Stromal cell of bone marrow (primary cell): ENCODE measurements at regions not wholly inside any gene's neighbourhood (a gene's known extent, or its start where the extent isn't known, plus 50 kb on each side); places are given as distances from the start of the nearest gene placed in this dataset.
"Not testable (repeated sequence)": the region's sequence is repeated elsewhere in the genome, so short reads cannot be mapped to it uniquely, and the experiment has no call there.

ENCODE experiments used
- DNase-seq: peaks from one replicate; pipeline ENCODE4 v3.0.0-alpha.2; 2012; ENCODE audit warnings: low read depth

DNA sequence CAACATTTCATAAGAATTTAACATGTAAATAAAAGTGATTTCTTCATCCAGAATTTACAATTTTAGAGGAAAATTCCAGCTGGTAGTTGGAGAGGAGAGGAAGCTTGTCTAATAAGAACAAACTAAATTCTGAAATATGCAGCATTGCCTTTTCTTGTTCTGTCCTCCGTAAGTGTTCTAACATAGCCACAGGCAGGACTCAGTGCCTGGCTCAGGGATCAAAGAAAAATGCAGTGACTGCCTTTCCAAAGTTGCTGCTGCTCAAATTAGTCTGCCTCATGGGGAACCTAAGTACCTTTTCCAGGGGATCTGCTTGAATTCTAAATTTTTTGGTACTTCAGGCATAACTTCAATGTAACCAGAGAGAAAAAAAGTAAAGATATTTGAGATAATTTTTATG lies 713.0 kb upstream of the CADM2 start:
- no peak for DNase-seq

DNA sequence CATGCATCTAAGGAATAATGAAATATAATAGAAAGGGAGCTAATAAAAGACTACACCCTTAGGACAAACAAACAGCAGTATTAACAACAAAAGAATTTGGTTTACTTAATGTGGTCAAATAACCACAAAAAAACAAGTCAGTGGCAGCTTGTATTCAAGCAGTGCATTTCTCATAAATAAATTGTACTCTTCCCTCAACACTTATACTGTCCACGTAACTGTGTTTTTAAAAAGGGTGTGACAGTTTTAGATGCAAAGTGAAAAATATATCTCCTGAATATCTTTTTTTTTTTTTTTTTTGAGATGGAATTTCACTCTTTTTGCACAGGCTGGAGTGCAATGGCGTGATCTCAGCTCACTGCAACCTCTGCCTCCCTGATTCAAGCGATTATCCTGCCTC lies 698.2 kb upstream of the CADM2 start:
- DNase-seq = no peak

DNA sequence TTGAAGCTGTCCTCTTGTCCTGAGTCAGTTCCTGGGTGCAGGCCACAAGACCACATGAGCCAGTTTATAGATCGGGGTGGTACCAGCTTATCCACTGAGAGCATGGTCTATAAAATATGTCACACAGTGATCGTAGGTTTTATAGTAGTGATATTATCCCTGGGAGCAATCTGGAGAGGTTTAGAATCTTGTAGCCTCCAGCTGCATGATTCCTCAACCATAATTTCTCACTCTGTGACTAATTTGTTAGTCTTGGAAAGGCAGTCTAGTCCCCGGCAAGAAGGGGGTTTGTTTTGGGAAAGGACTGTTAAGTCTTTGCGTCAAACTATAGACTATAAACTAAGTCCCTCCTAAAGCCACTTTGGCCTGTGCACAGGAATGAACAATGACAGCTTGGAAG lies 693.0 kb upstream of the CADM2 start:
- no peak for DNase-seq

DNA sequence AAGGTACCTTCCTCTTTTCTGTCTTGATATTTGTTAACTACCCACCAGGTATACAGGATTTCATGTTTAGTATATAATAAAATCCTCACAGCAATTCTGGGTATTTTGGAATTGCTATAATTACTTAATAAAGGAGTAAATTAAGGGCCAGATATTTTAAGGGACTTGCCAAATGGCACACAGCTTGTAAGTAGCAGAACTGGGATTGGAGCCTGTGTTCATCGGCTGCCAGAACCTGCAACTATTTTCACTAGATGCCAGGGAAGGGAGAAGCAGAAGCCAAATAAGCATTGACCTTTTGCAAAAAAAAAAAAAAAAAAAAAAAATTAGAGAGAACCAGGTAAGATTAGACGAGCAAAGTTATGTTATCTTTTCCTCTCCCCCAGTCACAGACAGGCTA lies 683.3 kb upstream of the CADM2 start:
- DNase-seq = no peak

DNA sequence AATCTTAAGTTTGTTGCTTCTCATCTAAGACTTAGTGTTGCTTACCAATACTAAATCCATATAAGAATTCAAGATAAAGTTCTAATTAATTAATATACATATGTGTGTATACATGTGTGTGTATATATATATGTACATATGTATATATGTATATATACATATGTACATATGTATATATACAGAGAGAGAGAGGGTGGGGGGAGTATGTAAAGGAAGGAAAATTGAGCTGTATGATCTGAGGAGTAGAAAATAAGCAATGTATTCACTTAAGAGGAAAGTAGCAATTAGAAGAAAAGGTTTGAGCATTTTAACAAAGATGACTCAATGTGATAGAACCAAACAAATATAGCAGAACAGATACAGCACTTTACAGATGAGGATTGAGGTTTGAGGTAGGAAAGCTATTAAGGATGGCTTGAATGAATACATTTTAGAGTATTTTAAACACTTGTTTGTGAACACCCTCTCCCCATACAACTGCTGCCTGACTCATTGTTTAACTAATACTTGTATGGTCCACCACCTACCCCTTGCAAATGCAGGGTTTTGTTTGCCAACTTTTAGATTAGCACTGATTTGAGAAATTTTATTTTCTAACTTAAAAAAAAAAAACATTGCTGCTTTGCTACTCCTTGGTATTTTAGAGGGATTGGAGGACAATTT lies 681.1 kb upstream of the CADM2 start:
- no peak for DNase-seq

DNA sequence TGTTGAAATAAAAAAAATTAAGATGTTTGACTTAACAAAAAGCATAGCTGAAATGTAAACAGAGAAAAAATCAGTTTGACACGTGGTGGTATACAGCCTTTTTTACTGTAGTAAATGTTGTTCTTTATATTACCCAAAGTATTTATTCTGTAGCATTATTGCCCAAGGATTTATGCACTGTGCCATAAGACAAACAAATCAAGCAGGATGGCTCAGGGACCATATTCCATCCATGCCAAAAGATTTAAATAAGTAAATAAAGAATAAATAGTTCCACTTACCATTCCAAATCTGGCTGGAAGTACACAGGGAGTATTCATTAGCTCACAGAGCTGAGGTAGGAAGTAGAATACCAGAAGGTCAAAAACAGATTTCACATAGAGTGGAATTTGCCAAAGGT lies 666.7 kb upstream of the CADM2 start:
- no peak for DNase-seq

DNA sequence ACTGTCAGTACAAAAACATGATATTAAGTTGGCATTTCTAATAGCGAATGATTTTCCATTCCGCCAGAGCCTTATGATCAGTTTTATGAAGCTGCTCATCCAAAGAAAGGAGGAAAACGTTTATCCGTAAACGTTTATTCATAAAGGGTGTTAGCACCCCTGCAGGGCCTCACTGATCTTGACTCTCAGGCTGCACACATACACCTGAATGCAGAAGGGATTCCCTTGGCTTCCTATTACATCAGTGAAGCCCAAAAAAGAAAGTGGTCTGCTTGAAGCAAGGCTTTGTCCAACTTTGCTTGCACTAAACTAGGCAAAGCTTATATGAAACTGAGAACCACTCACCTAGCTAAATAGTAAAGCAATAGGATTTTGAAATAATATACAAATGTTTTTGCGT lies 659.5 kb upstream of the CADM2 start:
- DNase-seq = no peak

DNA sequence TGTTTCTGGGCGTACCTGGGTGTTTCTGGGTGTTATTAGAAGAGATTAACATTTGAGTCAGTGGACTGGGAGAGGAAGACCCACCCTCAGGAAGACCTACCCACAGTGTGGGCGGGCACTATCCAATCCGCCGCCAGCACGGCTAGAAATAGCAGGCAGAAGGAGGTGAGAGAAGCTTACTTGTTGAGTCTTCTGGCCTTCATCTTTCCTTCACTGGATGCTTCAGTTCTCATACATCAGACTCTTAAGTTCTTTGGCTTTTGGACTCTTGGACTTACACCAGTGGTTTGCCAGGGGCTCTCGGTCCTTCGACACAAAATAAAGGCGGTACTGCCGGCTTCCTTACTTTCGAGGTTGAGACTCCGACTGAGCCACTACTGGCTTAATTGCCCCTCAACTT lies 654.6 kb upstream of the CADM2 start:
- DNase-seq = no peak

DNA sequence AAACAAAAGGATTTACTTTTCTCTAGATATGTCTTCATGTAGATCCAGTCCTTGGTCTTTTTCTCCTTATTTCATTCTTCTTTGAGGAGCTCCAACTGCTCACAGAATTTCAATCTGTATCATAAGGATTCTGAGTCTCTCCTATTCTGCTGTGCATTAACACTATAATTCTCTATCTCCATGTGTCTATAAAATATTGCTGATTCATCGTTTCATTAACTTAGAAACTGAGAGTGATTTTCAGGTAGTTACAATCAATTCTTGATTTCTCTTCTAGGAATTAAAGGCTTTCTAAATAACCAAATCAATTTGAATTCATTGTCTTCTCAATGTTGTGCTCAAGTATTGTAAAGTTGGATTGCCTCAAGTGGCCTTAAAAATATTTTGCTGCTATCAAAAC lies 651.5 kb upstream of the CADM2 start:
- DNase-seq = no peak

DNA sequence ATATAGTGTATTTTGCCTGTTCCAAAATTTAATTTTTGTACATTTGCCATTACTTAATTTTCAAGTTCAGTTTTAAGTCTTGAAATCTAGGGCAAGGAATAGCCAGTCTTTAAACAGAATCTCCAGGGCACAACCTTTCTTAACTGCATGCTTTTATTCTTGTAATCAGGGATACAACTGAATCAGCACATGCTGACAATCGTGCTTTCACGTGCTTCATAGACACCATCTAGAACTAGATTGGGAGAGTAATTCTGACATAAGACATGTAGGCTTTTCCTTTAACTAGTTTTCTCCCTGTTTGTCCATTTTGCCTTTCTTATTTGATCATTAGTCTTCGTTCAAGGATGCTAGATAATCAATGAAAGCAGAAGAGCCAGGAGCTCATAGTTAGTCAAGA lies 650.4 kb upstream of the CADM2 start:
- DNase-seq = no peak

DNA sequence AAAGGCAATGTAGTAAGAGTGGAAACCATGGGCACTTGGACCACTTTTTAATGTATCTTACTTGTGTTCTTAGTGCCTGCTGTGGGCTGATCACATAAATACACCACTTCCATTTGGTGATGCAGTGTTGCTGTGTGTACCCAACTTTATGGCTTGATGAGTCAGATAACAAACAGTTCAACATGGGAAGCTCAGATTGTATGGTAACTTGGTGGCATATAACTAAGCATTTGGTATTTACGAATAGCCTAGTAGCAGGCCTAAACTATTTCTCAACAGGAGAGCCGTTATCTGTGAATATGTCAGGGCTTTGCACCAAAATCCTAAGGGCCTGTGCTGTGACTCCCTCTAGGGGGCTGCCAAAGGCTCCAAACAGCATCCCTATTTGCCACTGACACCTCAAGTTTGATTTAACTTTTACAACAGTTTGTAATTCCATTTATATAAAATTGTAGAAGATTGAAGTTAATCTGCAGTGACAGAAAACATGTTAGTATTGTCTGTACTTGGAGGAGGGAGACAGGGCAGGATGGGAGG lies 640.4 kb upstream of the CADM2 start:
- no peak for DNase-seq

DNA sequence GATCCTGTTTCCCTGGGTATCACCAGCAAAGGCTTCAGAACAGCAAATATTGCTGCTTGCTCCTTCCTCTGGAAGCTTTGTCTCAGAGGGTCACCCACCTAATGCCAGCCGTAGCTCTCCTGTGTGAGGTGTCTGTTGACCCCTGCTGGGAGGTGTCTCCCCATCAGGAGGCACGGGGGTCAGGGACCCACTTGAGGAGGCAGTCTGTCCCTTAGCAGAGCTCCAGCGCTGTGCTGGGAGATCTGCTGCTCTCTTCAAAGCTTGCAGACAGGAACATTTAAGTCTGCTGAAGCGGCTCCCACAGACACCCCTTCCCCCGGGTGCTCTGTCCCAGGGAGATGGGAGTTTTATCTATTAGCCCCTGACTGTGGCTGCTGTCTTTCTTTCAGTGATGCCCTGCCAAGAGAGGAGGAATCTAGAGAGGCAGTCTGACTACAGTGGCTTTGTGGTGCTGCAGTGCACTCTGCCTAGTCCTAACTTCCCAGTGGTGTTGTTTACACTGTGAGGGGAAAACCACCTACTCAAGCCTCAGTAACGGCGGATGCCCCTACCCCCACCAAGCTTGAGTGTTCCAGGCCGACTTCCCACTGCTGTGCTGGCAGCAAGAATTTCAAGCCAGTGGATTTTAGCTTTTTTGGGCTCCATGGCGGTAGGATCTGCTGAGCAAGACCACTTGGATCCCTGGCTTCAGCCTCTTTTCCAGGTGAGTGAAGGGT lies 593.1 kb upstream of the CADM2 start:
- not testable (repeated sequence) for DNase-seq
